Posterior cingulate gyrus (tissue), 11 donors: ENCODE measurements at regions not wholly inside any gene's neighbourhood (a gene's known extent, or its start where the extent isn't known, plus 50 kb on each side); places are given as distances from the start of the nearest gene placed in this dataset.

Experiments
- DNase-seq, 10 donors: peaks; one replicate each; pipeline versions ENCODE4 v3.0.0 to v3.0.0-alpha.2; 2020 to 2021; ENCODE audit warnings: mixed read lengths in 3 of 10
- intact Hi-C: fragments of 100-400 bp; cut with DNase I; formaldehyde crosslinking; loops from one replicate; pipeline ENCODE4 v1.15.1; 2023

- DNase-seq, result no peak
- intact Hi-C loops, result no loop called here
Observed at GRCh38 chr14:25552826-25553225, 502.9 kb upstream of the STXBP6 start.

- intact Hi-C loops, result no loop called here
- DNase-seq, result no peak
Observed at GRCh38 chr14:25551674-25552073, 501.7 kb upstream of the STXBP6 start.

GRCh38 chr14:25546826-25547225, 496.9 kb upstream of the STXBP6 start:
- DNase-seq, result no peak
- intact Hi-C loops, result no loop called here

- intact Hi-C loops, result no loop called here
- DNase-seq, result peak in 2 of 10 donors; percentile 19 to 33
Observed at GRCh38 chr14:25537846-25538455, 488.0 kb upstream of the STXBP6 start.

GRCh38 chr14:25526290-25526689, 476.3 kb upstream of the STXBP6 start:
- intact Hi-C loops, result no loop called here
- no peak for DNase-seq

GRCh38 chr14:25522926-25523325, 473.0 kb upstream of the STXBP6 start:
- intact Hi-C loops, result no loop called here
- no peak for DNase-seq

GRCh38 chr14:25522116-25522515, 472.2 kb upstream of the STXBP6 start:
- intact Hi-C loops, result no loop called here
- DNase-seq, result no peak

GRCh38 chr14:25521616-25522015, 471.7 kb upstream of the STXBP6 start:
- intact Hi-C loops, result no loop called here

GRCh38 chr14:25520821-25521220, 470.9 kb upstream of the STXBP6 start:
- no peak for DNase-seq
- intact Hi-C loops, result no loop called here

More at GRCh38 chr14:25521616-25522015, 471.7 kb upstream of the STXBP6 start:
- no peak for DNase-seq

GRCh38 chr14:25518364-25518763, 468.4 kb upstream of the STXBP6 start:
- intact Hi-C loops, result no loop called here
- DNase-seq, result no peak

GRCh38 chr14:25516838-25517237, 466.9 kb upstream of the STXBP6 start:
- DNase-seq, result no peak
- intact Hi-C loops, result no loop called here

- intact Hi-C loops, result no loop called here
- no peak for DNase-seq
Observed at GRCh38 chr14:25508845-25509244, 458.9 kb upstream of the STXBP6 start.

GRCh38 chr14:25501749-25502148, 451.8 kb upstream of the STXBP6 start:
- no peak for DNase-seq
- intact Hi-C loops, result no loop called here

- intact Hi-C loops, result no loop called here
- DNase-seq, result no peak
Observed at GRCh38 chr14:25488961-25489360, 439.0 kb upstream of the STXBP6 start.

GRCh38 chr14:25485381-25485780, 435.4 kb upstream of the STXBP6 start:
- intact Hi-C loops, result no loop called here
- DNase-seq, result no peak

- DNase-seq, result no peak
- intact Hi-C loops, result no loop called here
Observed at GRCh38 chr14:25484906-25485305, 435.0 kb upstream of the STXBP6 start.

- no peak for DNase-seq
- intact Hi-C loops, result no loop called here
Observed at GRCh38 chr14:25484235-25484634, 434.3 kb upstream of the STXBP6 start.

GRCh38 chr14:25477316-25478098, 427.6 kb upstream of the STXBP6 start:
- intact Hi-C loops, result no loop called here
- DNase-seq, result no peak

- DNase-seq, result no peak
- intact Hi-C loops, result no loop called here
Observed at GRCh38 chr14:25472700-25473099, 422.8 kb upstream of the STXBP6 start.

- intact Hi-C loops, result no loop called here
- DNase-seq, result no peak
Observed at GRCh38 chr14:25464772-25465171, 414.8 kb upstream of the STXBP6 start.

GRCh38 chr14:25464078-25464477, 414.1 kb upstream of the STXBP6 start:
- DNase-seq, result no peak

GRCh38 chr14:25463480-25463879, 413.5 kb upstream of the STXBP6 start:
- no peak for DNase-seq
- intact Hi-C loops, result no loop called here

More at GRCh38 chr14:25464078-25464477, 414.1 kb upstream of the STXBP6 start:
- intact Hi-C loops, result no loop called here
